ENCODE measurements at regions not wholly inside any gene's neighbourhood (a gene's known extent, or its start where the extent isn't known, plus 50 kb on each side); places are given as distances from the start of the nearest gene placed in this dataset.
"Not testable (repeated sequence)": the region's sequence is repeated elsewhere in the genome, so short reads cannot be mapped to it uniquely, and the experiment has no call there.

DNA sequence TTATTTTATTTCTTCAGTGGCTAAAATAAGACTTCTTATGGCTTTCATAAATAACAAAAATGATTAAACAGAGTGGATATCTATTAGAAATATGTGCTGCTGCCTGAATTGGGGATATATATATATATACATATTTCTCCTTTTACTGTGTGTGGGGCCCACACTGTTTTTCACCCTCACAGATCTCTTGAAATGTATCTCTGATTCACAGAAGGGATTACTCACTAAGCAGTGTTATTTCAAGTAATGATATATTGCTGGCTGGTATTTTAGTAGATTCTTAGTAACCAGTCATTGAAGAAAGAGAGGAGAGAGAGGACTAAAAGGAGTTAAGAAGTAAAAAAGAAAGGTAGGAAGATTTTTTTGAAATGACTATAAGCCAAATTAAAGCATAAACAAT is 308.6 kb upstream of the NRP1 start:
- DNase-seq, result no peak

DNA sequence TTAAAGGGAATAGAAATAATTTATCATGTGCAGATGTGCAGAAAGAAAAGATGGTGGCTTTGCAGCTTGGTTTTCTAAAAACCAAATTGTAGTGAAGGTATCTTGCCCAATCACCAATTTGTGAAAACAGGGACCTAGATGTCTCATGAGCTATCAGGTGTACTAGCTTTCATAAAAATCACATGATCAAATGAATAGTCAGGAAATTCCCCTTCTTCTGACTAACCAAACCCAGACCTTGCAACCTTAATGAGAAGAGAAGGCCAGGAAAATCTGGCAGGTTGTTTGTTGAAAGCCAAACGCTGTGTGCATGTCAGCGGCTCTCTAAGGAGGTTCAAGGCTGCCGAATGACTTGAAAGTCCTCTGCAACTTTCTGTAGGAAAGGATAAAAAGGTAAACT is 304.4 kb upstream of the NRP1 start:
- no peak for DNase-seq

DNA sequence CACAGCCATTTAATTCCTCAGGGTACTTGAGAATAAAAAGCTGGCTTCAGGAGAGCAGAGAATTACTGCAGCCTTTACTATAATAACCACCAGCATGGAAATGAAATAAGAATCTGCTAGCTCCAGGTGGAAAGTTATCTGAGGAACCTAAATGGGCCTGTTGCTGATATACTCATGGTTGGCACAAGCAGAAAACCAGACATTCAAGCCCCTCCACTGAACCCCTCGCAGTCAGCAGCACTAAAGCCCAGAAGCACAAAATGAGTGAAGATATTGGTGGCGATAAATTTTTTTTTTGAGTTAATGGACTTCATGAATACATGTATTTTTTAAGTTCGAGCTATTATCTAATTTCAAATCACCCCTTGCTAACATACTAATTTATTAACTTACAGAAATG is 303.9 kb upstream of the NRP1 start:
- no peak for DNase-seq

DNA sequence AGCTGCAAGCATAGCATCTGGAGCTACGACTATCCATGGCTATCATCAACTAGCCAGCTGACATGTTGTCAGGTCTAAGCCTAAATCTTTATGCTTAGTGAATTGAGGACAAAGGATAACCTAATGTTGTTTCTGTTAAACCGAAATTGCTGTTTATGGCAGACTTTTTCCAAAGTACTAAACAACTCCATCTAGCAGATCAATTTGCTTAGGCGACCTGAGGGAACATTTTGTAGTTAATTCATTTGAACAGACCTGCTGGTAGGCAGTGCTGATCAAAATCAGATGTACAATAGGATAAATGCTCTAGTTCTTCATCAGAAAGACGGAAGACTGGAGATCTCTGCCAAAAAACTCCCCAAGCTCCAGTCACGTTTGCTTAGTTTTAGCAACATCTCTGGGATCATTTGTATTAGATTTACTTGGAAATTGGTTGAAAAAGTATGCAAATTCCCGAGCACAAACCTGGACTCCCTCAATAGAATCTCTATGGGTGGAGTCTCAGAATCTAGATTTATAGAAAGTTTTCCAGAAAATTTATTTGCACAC is 301.6 kb upstream of the NRP1 start:
- no peak for DNase-seq

DNA sequence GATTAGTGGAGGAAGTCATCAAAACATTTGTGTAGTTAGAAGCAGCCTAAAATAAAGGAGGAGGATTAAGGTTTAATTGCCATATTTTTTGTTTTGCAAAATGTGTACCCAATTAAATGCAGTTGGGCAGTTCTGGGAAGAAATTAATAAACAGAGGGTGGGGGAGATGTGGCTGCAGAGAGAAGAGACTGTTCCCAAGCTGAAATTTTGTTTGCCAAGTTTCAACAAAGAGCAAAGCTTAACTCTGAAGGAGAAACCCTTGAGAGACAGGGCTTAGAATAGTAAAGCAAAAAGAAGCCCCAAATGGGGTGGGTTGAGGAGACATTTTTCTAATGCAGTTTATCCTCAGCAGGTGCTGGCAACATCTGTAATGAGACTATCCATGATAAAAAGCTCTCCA is 298.0 kb upstream of the NRP1 start:
- no peak for DNase-seq

DNA sequence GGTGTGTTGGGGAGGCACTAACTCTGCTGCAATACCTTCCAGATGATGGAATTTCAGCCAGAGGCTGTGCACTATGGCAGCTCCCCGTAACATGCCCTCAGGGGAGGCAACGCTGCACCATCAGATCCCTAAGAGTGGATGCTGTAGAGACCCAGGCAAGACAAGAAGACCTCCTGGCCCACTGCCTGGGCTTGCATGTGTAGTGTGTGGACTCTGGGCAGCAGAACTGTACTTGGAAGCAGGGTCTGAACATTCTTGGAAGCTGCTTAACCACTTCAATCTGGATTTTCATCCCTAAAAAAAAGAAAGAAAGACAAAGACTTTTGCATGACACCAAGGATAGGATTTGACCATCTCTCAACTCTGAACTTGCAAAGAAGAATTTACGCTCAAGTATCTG is 297.5 kb upstream of the NRP1 start:
- DNase-seq, result no peak

DNA sequence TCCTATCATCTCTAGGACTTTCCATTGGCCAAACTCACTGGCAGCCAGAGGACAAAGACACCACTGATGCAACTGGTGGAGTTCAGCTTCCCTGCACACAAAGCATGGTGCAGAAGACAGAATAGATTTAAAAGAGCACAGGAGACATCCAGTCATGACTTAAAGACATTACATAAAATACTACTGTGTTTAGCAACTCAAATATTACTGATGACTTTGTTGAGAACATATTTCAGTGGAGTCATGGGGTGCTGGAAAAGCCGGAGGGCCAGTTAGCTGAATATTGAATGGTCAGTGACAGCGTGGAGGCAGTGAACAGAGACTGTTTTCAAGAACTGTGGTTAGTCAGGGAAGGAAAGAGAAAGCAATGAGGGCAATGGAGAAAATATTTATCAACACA is 296.3 kb upstream of the NRP1 start:
- DNase-seq, result no peak

DNA sequence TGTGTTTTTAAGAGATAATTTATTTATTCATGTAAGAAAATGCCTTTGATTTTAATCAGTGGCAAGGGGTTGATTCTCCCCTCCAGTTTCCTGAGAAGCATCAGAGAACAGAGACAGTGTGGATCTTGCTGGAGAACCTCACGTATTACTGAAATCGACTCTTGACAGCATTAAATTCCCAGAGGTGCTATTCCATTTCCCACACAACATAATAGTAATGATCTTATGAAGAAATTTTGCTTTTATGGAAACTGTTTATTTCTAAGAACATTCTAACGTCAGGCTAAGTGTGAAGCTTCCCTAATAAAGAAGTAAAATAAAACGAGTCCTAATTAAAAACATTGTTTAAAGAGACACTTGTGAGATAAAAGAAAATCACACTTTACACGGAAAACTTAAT is 293.1 kb upstream of the NRP1 start:
- no peak for DNase-seq

DNA sequence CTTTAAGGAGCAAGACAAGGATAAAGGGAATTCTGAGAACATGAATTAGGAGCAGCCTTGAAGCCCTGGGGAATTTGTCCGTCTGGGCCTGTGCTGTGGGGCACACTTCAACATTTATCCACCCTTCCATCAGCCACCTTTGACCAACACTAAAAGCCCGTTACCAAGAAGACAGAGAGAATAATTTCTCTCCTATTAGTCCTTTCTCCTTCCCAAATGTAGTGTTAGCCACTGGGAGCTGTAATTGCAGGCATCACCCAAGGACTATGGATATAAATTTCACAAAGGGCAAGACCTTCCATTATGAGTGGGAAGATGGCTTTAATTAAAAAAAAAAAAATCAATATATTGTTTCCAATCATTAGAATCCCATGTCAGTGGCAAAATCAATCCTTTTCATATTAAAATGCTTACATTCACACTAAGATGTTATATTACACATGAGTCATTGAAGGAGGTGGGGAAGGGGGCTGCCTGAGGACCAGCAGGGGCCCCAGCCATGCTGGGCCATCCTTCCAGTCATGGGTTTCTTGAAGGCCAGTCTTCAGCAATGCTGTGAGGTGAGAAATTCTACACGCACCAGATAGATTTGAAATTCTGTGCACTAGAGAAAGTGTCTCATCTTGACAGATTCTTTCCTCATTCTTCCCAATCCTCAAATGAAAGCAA is 292.5 kb upstream of the NRP1 start:
- DNase-seq, result no peak

DNA sequence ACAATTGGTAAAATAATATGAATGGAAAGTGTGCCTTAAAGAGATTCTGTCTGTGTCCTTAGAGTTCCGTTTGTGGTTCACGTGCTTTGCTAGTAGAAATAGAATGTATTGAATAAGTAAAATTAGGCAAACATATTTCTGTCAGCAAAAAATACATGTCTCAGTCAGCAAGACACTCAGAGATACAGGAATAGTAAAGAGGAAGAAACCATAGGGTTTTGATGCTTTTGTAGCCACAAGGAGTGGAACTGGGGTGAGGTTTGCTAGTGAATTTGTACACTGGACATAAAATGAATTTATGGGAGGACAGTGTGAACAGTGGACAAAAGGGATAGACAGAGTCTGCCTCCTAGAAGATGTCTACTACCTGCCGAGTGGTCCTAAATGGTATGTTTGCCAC is 289.2 kb upstream of the NRP1 start:
- DNase-seq, result no peak

DNA sequence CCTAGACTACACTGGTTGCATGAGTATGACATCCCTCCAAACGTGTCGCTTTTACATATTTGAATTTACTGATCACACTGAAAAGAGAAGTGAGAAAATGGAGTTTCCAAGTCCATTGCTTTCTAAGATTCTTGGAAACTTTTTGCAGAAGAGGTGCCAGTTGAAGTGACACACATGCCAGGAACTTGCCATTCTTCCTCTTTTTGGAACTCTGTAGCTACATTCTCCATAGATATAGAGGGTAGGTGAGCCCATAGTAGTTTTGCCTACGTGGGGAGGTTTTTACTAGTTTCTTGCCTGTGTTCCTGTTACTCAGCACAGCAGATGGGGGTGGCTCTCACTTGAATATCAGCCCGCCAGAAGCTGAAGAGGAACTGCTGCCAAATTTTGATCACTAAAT is 286.6 kb upstream of the NRP1 start:
- DNase-seq, result no peak

DNA sequence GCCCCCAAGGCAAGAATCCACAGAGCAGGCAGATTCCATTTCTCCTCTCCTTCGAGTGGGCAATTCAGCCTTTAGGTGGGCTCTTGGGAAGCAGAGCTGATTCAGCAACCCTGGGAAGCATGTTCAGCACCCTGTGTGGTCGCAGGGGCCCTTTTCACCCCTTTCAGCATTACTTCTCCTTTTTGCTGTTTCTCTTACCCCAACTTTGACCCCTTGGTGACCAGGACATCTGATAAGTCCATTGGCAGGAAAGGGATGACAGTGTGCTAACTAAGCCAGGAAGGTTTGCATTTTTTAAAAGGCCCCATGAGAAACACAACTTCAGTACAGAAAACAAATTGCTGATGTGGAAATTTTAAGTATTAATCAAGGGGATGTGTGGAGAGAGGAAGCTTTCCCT is 283.7 kb upstream of the NRP1 start:
- DNase-seq, result no peak

DNA sequence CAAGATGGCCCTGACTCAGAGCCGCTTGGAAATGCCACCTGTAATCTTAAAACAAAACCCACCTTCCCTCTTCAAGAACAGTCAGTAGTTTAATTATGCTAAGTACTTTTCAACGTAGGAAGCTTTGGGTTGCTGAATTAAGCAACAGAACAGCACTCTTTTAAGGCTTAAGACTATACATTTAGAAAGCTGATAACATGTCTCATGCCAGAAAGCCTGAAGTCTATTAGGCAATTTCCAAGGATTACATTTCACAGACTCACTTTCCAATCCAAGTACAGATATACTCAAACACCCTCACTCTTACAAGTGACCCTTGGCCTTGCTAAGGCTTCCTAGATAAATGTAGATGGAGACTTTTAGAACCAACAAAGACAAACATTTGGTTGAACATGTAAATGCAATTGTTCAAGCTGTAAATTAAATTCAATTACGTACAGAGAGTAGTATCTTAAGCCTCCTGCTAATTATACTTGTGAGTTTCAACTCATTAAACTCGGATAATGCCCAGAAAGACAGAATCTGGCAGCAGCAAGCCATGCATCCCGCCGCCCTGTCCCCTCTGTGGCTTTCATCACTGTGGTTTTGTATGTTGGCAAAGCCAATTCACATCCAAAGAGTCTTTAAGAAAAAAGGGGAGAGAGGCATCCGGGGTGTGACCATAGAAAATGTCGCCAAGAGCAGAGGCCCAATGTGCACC is 283.1 kb upstream of the NRP1 start:
- DNase-seq, result no peak

DNA sequence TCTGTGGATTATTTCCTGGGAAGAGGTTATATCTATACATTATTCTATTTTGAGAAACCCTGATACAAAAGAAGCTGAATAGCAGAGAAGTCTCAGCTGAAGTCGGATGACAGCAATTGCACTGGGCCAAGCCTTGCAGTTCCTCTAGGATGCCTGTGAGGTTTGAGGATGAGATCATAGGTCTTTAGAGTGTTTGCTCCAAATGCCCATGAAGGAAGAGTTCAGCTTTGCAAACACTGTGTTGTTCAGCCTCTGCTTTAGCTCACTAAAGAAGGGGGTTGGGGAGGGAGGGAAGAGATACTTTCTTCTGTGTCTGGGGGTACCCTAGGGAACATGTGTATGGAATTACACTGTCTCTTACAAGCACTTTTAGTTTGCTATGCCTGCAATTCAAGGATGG is 282.5 kb upstream of the NRP1 start:
- DNase-seq, result no peak

DNA sequence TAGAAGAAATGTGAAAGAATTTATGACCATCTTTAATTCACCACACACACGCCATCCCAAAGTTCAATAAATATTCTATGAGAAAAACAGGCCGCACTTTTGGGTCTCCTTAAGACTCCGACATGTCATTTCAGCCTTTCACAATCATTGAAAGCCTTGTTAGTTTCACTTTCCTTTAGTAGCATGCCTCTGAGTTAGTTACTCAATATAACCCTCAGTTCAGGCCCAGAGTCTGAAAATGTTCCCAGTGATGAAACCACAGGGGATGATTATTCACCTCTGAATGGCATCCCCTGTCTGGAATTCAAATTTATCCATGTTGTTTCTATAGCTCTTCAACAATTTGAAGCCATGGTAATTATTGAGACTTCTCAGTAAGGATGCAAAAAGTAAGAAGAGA is 278.1 kb upstream of the NRP1 start:
- DNase-seq, result no peak

DNA sequence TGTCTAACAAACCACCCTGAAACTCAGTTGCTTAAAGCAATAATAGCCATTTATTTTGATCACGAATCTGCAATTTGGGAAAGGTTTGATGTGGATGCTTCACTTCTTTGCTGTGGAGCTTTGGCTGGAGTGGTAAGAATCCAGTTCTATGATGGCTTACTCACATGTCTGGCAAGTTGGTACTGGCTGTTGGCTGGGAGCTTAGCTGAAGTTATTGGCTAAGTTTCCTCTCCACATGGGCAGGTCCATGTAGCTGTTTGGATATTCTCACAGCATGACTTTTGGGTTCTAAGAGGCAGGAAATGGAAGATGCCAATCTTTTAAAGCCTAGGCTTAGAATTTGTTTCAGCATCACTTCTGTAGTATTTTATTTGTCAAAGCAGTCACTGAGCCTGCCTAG is 277.6 kb upstream of the NRP1 start:
- DNase-seq, result no peak

DNA sequence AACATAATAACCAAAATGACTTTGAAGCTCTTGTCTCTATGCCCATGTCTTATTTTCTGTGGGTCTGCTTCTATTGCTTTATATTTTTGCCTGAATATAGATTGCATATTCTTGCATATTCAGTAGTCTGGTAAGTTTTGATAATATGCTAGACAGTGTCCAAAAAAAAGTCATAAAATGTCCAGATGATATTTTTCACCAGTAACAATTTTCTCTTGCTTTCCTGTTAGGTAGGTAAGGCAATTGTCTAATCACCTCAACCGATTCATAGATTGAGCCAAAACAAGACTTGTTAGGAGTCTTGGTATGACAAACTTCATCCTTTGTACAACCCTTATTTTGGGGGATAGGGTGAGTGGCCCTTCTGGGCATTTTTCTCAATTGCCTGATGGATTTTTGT is 277.0 kb upstream of the NRP1 start:
- DNase-seq, result no peak

DNA sequence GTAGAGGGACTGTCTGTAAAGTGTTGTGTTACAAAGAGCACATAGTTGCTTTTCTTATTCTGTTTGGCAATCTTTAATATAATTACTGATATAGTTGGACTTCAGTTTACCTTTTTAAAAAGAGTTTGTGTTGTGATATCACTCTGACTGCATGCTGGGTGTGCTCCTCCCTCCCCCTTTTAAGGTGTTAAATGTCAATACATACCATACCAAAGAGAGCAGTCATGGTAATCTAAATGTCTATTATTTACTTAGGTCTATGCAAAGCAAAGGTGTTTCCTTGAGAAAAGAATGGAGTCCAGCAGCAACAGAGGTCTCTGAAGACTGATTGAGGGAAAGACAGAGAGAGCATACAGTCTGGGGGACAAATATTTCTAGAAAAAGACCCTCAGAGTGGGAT is 275.1 kb upstream of the NRP1 start:
- DNase-seq, result no peak

DNA sequence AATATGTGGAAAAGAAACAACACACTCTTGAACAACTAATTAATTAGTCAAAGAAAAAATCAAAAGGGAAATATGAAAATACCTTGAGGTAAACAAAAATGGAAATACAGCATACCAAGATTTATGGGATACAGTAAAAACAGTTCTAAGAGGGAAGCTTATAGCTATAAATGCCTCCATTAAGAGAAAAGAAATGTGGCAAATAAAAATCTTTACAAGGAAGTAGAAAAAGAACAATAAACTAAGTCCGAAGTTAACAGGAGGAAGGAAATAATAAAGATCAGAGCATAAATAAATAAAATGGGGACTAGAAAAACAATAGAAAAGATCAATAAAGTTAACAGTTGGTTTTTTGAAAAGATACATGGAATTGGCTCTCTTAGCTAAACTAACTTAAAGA is 267.8 kb upstream of the NRP1 start:
- no peak for DNase-seq

DNA sequence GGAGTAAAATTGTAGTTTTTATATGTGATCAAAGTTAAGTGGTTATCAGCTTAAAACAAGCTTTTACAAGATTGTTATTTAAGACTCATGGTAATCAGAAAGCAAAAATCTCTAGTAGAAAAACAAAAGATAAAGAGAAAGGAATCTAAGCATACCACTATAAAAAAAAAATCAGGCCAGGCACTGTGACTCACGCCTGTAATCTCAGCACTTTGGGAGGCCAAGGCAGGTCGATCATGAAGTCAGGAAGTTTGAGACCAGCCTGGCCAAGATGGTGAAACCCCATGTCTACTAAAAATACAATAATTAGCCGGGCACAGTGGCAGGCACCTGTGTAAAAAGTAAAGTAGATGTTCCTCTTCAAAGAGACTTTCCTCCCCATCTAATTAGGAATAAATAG is 265.9 kb upstream of the NRP1 start:
- no peak for DNase-seq

DNA sequence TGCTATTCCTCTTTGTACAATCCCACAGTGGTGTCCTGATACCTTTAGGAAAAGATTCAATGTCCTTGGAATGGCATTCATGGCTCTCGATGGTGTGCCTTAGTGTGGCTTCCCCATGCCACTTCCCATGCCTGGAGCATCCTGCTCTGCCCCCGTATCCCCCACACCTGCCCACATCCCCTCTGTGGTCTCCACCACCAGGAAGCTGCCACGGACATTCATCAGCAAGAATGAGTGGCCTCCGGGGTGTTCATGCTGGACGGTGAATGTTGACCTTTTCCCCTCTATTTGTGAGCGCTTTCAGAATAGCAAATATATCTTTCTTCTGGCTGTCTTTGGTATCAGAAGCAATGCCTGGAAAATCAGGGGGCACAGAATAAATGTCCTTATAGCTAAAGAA is 262.0 kb upstream of the NRP1 start:
- DNase-seq, result no peak

DNA sequence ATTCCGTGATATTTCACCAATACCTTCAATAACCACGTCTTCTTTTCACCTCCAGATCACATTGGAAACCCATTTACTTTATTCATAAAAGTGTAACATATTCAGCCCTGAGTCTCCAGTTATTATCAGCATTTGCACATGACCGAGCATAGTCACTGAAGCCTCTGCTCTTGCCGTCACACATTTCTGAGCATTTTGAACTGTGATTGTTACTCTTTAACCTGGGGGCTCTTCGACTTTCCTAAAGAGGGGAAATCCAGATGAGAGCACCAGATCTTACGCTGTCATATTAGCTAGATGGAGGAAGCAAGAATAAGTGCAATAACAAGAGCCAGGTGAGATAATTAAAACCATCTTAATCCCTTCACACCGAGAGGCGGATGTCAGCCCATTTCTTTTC is 260.0 kb upstream of the NRP1 start:
- no peak for DNase-seq

DNA sequence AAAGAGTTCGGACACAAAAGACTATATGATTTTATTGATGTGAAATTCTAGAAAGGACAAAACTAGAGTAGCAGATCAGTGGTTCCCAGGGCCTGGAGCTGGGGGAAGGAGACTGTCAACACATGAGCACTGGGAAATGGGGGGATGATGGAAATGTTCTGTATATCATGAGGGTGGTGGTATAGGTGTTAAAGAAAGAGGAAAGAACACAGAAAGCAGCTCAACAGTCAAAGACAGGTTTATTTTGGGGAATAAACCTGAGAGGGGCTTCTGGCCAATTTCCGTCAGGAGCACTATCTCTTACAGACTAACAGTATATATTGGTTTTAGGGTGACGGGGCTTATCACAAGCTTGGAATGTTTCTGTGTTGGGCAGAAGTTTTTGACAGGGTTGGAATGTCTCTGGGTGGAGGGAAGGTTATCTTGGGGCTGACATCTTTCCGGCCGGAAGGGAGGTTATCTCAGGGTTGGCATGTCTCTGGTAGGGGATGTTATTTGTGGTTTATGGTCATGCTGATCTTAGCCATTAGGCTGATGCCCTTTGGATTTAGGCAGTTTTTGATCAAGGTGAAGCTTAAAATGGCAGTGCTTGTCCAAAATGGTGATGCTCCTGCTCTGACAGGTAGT is 254.6 kb upstream of the NRP1 start:
- DNase-seq, result no peak

DNA sequence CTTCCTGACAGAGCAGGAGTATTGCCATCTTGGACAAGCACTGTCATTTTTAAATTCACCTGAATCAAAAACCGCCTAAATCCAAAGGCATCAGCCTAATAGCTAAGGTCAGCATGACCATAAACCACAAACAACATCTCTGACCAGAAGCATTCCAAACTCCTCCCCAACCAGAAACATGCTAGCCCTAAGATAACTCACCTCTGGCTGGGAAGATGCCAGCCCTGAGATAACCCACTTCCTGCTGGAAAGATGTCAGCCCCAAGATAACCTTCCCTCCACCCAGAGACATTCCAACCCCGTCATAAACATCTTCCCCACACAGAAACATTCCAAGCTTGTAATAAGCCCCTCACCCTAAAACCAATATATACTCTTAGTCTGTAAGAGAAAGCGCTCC is 250.1 kb upstream of the NRP1 start:
- DNase-seq, result not testable (repeated sequence)

DNA sequence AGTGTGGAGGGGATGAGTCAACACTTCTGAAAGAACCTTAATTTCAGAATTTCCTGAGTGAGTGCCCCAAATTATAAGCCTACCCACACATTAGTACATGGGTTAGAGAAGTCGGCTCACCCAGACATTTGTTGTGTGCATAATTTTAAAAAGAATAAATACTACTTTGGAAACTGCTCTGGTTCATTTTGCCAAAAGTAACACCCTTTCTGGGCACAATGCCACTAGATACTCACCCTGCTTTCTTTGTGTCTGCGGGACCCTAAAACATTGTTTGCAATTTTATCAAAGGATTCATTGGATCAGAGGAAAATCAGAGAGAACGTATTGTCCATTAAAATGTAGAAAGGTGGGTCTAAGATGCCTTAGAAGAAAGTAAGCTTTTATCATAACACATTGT is 245.5 kb upstream of the NRP1 start:
- DNase-seq, result no peak

Measured in stimulated activated CD4-positive, alpha-beta T cell treated with anti-CD3 and anti-CD28 coated beads, Interleukin-4, amount 100 ng/mL, for 1 hour (primary cell).